OCI-LY3 (cell line): ENCODE measurements at regions not wholly inside any gene's neighbourhood (a gene's known extent, or its start where the extent isn't known, plus 50 kb on each side); places are given as distances from the start of the nearest gene placed in this dataset.

Experiments used
- EZH2phosphoT487 ChIP-seq: fragments of 200-600 bp; shearing (Covaris generic); IDR thresholded peaks from 2 replicates; pipeline ENCODE4 v1.6.1; 2018; ENCODE audit warnings: antibody characterized with exemption, mixed run types, low read depth
- TF ChIP-seq, protein P1 (sequence below): fragments of 200-600, 300-600 bp; sonication (generic); IDR thresholded peaks from 2 replicates; pipeline ENCODE4 v1.5.1; 2014; ENCODE audit warnings: antibody characterized with exemption, low read length, low read depth

GRCh38 chr3:107432646-107433045, 55.4 kb downstream of the CCDC54 start:
- TF ChIP-seq, protein P1, sequence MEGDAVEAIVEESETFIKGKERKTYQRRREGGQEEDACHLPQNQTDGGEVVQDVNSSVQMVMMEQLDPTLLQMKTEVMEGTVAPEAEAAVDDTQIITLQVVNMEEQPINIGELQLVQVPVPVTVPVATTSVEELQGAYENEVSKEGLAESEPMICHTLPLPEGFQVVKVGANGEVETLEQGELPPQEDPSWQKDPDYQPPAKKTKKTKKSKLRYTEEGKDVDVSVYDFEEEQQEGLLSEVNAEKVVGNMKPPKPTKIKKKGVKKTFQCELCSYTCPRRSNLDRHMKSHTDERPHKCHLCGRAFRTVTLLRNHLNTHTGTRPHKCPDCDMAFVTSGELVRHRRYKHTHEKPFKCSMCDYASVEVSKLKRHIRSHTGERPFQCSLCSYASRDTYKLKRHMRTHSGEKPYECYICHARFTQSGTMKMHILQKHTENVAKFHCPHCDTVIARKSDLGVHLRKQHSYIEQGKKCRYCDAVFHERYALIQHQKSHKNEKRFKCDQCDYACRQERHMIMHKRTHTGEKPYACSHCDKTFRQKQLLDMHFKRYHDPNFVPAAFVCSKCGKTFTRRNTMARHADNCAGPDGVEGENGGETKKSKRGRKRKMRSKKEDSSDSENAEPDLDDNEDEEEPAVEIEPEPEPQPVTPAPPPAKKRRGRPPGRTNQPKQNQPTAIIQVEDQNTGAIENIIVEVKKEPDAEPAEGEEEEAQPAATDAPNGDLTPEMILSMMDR: no peak
- TF ChIP-seq EZH2phosphoT487: no peak
